GM13977 (cell line): ENCODE measurements at regions not wholly inside any gene's neighbourhood (a gene's known extent, or its start where the extent isn't known, plus 50 kb on each side); places are given as distances from the start of the nearest gene placed in this dataset.

Source experiments
- DNase-seq: peaks from one replicate; pipeline ENCODE4 v3.0.0; 2012; ENCODE audit warnings: low spot score
- CTCF ChIP-seq: IDR thresholded peaks from 2 replicates; pipeline ENCODE4 v1.5.1; 2012; ENCODE audit warnings: mild to moderate bottlenecking, control low read depth; ENCODE audit not compliant: insufficient read depth; ENCODE audit errors: extremely low read depth, missing control alignments
- in situ Hi-C: fragments of 300-500 bp; cut with MboI; formaldehyde crosslinking; loops from one replicate; pipeline ENCODE4 v1.12.0; 2022; ENCODE audit warnings: low sequenced_read_pairs, low pct_unique_long_range_greater_than_20kb, mixed read lengths, inconsistent platforms; ENCODE audit not compliant: unreplicated experiment

DNA sequence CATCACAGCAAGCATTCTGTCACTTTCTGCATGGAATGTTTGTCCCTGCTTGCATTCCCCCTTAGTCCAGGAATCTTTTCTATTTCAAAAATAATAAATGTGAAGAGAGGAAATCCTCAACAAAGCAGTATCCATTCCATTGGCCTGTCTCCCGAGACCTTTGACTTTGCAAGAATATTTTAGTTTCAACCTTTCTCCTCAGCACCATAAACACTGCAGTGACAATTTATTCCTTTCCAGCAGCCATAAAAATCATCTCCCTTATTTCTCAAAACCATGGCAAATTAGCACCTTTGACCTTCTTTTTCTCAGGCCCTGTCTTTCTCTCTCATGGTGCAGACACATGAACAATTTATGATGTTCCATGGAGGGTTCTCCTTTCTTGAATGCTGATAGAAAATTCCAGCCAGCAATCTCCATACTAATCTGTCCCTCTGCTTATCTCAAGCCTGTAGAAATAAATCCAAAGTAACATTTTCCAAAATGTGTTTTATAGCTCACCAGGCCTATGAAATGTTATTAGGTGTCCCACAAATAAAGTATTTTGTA lies 352.1 kb upstream of the CCL2 start:
- in situ Hi-C loops, result no loop called here
- DNase-seq, result no peak
- no peak for TF ChIP-seq CTCF

GRCh38 chr17:33904476-33904875 lies 350.6 kb upstream of the CCL2 start:
- in situ Hi-C loops, result no loop called here
- no peak for DNase-seq
- TF ChIP-seq CTCF, result no peak

- TF ChIP-seq CTCF, result no peak
- in situ Hi-C loops, result no loop called here
- DNase-seq, result no peak
Measured at GRCh38 chr17:33905338-33905800, 349.7 kb upstream of the CCL2 start.

GRCh38 chr17:33908363-33909064 lies 346.6 kb upstream of the CCL2 start:
- no peak for DNase-seq
- no peak for TF ChIP-seq CTCF
- in situ Hi-C loops, result no loop called here

- DNase-seq, result no peak
- TF ChIP-seq CTCF, result no peak
- in situ Hi-C loops, result no loop called here
Measured at GRCh38 chr17:33910200-33910857, 344.8 kb upstream of the CCL2 start.

DNA sequence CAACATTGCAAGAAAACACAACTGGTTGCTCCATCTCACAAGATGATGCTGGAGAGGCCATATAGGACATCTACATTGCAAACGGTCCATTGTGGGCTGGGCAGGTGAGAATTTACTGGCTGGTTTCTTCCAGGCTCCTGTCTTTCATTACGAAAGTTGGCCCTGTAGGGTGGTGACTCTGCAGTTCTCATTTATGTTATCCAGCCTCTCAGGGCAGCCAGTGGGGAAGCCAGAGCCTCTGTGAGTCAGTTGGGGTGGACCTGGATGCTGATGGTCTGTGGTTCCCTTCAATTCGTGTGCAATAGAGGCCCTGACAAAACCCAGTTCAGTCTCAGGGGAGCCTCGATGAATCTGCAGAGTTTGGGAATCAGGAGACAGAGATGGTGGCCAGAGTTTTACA lies 341.0 kb upstream of the CCL2 start:
- TF ChIP-seq CTCF, result no peak
- no peak for DNase-seq
- in situ Hi-C loops, result no loop called here
